ENCODE measurements at regions not wholly inside any gene's neighbourhood (a gene's known extent, or its start where the extent isn't known, plus 50 kb on each side); places are given as distances from the start of the nearest gene placed in this dataset.
A peak's percentile ranks its signal among the peaks of the same experiment; 100 is the strongest.

DNA sequence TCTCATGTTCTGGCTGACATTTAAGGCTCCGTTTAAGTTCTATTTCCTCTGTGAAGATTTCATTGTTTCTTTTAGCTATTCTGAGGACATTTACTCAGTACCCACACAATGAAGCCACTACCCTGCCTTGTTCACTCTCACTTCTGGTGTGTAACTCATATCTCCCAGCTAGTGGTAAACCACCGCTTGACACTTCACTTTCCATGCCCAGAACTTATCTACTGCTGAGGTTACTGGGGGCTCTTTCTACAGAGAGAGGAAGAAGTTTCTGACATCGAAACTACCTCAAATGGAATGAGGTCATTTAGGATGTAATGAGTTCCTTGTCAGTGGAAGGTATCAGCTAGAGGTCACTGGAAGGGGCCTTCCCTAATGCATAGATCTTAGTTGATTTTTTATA, 501.5 kb downstream of the DMAC1 start:
- no peak for DNase-seq (ENCODE audit: low spot score)

DNA sequence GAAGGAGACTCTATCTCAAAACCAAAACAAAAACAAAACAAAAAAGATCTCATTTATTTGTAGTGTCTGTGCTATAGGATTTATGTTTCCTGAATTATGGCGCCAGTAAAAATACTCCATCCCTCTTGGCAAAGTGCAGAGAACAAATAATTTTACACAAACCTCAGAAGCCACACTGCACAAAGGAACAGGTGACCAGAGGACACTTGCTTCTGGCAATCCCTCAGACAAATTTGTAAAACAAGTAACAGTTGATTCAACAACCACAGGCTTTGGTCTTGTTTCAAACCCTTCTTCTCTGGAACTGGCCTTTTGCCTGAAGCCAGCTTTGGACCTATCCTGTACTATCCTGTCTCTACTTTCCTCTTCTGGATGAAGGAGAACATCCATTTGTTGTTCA, 502.1 kb downstream of the DMAC1 start:
- no peak for DNase-seq (ENCODE audit: low spot score)

DNA sequence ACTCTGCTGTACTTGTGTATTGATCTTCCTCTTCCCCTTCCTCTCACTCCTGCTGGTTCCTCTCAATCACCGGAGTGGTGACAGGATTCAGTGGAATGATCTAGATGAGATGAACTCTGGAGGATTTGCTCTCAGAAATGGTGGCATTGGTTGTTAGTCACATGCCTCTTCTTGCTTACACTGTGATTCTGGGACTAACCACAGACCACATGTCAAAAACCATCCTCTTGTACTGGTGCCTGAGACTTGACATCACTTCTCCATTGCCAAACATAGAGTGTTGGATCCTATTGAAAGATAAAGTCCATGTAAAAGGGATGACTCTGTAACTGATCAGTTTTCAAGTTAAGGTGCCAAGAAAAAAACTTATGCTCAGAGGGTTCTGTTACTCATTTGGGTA, 506.5 kb downstream of the DMAC1 start:
- no peak for DNase-seq (ENCODE audit: low spot score)

DNA sequence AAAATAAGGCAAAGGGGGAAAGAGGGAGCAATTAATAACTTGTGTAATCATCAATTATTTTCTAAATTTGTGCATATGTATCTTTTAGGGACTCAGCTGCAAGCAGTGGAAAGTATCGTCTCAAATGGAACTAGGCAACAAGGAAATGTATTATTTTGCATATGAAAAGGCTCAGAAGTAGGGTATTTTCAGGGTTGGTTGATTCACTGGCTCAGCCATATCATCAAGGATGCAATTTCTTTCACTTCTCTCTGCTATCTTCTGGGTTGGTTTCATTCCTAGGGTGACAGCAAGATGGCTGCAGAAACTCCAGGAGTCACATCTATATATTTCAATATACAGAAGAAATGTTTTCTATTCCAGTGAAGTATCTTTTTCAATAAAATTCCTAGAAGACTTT, 509.8 kb downstream of the DMAC1 start:
- no peak for DNase-seq (ENCODE audit: low spot score)

DNA sequence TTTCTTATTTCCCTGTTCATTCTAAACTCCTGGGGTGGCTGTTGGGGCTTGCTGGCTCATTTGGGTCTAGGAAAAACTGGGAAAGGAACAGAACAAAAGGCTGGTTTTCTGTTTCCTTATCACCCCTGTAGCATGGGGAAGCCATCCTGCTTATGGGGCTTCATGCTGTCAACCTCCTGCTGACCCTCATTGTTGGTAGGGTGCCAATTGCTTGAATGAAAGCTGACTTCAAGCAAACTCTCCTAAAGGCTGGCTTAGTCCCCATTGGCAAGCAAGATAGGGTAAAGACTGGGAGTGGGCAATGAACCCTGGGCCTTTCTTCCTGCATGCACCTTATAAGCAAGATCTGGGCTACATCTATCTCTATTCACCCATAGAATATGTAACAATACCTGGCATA, 511.6 kb downstream of the DMAC1 start:
- DNase-seq (ENCODE audit: low spot score): no peak

DNA sequence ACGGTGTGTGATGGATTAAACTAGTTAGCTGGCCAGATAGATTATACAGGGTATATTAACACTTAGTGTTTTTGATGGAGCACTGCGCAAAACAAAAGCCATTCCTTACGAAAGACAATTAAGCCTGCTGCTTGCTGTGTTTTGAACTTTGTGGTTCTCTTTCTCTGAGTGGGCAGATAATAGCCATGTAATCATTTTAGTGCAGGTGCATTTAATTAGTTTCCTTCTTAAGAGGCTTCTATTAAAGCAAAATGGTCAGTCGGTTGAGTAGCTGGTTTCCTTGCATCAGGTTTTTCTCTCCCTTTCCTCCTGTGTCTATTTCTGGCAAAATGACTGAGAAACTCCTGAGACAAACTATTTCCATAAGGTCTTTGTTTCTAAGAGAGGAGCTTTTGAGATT, 512.5 kb downstream of the DMAC1 start:
- DNase-seq (ENCODE audit: low spot score): no peak

DNA sequence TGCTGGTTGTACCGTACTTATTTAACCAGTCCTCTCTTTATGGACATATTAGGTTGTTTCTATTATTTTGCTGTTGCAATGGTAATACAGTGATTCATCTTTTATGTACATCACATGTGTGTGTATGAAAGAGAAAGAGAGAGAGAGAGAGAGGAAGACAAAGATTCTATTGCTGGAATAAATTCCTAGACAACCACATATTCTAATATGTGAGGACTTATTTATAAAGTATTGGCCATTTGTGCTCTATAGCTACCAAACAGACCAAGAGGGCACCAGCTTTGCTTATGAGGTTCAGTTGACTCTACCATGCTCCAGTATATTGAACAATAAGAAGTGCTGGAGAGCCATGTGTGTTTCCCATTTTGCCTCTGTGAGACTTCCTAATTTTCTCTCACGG, 513.5 kb downstream of the DMAC1 start:
- DNase-seq (ENCODE audit: low spot score): no peak

DNA sequence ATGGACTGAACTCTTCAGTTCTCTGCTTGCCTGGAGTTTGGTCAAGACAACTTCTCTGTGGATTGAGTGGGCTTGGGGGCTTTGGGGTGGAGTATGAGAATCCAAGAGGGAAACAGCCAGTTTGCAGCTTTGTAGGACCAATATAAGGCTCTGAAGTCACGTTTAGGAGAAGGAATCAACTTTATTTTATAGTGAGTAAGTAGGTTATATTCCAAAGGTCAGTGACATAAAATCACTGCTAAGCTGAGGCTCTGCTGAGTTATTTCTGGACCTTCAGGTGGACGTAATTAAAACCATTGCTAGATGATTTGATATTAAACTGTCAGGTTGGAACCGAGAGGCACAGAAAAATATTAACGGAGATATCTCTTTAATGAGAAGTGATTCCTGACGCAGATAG, 514.4 kb downstream of the DMAC1 start:
- DNase-seq (ENCODE audit: low spot score): no peak

DNA sequence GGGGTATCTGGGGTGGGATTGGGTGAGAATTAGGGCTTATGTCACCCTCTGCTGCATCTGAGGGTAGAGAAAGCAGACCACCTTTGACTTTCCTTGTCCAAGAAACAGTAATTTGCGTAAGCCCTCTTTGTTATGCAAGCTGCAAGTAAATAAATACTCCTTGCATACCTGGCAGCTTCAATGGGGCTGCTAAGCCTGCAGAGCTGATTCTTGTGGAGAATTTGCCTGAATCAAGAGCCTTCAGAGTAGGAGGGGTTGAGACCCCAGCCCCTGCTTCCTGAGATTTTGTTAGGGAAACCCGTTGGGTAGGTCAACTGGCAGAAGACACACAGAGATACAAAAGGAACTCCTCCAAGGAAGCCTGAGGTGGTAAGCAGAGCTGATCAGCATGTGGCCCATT, 515.1 kb downstream of the DMAC1 start:
- no peak for DNase-seq (ENCODE audit: low spot score)

DNA sequence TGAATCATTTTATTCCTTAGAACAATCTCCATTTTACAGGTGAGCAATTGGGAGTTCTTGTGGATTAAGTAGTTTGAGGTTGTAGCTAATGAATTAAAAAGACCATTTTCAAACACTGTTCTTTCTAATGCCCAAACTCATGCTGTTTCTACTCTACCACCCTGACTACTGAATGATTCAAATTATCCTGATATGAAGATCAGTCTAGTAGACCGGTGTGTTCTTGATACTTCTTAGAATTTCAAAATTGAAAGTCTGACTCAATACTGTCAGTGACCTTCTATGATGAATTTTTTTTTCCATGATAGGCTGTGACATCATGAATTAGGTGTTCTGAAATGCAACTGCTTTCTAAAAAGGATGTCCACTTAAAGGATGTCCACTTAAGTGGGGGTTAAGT, 515.5 kb downstream of the DMAC1 start:
- DNase-seq (ENCODE audit: low spot score): no peak

DNA sequence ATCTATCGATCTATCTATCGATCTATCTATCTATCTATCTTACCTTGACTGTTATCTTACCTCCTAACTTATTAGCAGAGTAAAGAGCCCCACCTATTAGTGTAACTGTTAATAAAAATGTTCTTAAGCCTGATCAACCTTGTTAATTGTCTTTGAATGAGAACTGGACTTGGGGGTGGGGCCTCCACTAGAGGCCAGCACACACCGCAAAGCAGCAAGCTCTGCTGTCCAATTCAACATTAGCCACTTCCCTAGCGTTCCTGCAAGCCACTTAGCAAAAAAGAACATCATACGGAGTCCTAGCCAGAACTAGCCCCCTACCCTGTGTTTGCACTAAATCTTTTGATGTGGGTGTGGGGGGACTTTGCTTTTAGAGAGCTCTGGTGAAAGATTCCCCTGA, 515.8 kb downstream of the KDM4C start:
- peak; percentile 28 for DNase-seq (ENCODE audit: low spot score)

DNA sequence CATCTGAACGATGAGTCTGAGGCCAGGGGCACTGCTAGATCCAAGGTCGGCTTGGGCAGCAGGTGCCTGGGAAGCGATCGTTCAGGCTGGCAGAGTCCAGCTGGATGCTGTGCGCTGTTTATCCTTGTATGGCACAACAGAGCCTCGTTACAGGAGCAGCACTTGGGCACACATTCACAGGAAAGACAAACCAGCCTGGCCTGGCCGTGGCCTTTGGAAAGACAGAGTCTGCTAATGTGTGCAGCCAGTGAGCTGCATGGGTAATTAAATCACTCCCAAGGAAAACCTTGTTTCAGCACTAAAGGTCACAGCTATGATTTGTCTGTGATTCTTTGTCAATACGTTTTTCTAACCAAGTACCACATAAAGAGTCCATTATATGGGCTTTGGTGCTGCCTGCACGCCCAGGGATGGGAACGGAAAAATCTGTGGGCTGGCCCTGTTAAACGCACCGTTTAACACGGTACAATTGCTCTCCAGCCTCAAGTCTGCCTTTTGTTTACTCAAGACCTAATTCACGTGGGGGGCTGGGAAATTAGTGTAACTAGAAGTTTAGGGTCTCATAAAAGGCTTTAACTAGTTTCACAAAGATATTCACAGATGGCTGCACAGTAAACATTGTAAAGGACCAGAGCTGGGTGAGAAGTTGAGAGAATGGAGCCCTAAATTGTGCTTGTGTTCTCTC, 509.3 kb downstream of the KDM4C start:
- peak; percentile 36 for DNase-seq (ENCODE audit: low spot score)

DNA sequence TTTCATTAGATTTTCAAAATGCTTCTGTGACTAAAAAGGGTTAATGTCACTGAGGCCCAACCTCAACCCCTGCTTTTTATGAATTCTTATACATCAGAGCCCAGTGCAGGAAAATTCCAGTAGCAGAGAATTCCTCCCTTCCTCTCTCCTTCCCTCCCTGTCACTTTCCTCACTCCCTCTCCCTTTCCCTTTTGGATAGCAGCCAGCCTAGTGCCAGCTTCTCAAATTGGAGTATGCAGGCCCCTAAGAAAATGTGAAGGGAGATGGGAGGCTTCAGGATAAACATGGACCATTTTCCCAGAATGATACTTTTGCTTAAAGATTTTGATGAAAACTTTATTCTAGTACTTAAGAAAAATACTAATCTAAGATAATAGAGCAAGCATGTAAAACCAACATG, 507.4 kb downstream of the KDM4C start:
- no peak for DNase-seq (ENCODE audit: low spot score)

DNA sequence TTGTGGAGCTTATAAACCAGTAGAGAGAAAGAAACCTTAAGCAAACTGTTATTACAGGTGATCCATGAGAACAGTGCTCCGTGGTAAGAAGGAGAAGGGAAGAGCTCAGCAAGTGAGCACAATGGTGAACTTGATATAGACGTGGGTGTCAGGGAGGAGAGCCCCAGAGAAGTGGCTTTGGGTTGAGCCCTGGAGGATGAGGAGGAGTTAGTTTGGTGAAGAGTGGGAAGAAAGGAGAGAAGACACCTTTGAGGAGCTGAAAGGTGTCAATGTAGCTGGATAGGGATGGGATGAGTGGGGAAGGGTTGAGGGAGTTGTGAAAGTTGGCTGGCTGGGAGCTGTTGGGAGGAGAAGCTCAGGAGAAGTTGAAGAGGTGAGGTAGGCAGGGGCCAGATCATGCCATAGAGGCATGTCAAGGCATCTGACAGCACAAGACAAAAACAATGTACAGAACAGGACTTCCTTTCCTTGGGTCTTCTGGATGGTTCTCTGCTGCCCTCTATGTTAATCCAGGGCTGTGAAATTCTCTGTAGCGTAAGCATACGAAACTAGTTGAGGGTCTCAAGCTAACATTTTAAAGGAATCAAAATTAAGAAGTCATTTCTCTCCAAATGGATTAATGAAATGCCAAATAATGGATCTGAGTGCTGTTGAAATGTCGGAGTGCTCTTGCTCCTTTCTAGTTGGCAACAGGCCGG, 501.9 kb downstream of the KDM4C start:
- no peak for DNase-seq (ENCODE audit: low spot score)

DNA sequence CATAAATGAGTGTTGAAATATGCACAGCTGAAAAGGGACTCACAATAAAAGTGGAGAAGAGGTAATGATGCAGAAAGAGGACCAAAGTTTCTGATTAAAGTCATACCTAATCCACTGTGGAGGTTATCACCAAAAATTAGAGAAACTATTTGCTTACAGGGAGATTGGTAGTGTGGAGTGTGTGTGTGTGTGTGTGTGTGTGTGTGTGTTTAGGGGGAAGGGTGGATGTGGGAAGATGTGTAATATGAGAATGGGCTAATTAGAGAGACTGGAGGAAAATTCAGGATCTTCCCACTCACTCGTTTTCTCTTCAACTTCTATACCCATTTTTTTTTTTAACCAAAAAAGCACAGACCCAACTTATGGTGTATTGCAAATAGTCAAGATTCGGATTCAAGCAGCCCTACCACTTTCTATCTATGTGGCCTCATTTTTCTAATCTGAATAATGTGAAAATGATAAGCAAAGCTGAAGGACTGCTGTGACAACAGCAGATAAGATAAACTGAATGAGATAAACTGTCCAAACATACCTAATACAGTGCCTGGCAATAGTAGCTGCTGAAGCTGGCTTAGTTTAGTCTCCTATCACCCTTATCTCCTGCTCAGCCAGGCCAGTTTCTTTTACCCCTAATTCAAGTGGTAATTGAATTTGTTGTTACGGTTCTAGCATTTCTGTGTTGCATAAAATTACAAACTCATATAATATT, 501.1 kb downstream of the KDM4C start:
- no peak for DNase-seq (ENCODE audit: low spot score)

DNA sequence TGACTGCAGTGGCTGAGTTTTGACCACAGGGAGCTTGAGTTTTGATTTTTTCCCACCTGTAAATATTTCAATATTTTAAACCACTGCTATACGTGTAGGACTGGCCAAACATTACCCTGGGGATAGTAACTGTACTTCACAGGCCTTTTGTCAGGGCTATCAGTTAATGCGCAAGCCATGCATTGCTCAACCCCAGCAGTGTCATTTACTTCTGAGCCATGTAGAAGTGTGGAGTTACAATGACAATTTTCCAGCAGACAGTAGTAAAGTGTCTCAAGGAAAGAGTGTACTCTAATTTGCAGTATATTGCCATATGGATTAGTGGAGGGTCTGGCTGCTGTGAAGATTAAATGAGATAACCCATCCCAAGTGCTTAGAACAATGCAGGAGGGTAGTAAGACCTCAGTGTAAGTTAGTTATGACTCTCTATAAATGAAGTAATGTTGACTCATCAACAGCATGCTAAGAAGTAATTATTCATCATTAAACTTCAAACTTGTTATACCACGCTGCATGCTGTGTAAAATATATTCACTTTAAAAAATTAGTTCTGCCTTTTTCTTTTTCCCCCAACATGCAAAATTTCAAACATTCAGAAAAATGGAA, 489.2 kb downstream of the KDM4C start:
- no peak for DNase-seq (ENCODE audit: low spot score)

DNA sequence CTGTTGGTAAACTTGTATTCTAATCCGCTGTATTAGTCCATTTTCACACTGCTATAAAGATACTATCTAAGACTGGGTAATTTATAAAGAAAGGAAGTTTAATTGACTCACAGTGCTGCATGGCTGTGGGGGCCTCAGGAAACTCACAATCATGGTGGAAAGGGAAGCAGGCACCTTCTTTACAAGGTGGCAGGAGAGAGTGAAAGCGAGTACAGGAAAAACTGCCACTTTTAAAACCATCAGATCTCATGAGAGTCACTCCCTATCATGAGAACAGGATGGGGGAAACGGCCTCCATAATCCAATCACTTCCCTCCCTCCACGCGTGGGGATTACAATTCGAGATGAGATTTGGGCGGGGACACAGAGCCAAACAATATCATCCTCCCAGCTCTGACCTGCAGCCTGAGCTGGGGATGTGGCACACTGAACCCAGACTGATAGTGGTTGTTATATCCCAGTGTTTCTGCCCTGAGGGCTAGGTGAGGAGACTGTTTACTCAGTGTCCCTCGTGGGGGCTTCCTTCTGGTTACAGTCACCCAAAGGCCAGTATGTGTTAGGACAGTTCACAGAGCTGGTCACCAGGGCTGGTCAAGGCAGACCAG, 488.3 kb downstream of the KDM4C start:
- no peak for DNase-seq (ENCODE audit: low spot score)

DNA sequence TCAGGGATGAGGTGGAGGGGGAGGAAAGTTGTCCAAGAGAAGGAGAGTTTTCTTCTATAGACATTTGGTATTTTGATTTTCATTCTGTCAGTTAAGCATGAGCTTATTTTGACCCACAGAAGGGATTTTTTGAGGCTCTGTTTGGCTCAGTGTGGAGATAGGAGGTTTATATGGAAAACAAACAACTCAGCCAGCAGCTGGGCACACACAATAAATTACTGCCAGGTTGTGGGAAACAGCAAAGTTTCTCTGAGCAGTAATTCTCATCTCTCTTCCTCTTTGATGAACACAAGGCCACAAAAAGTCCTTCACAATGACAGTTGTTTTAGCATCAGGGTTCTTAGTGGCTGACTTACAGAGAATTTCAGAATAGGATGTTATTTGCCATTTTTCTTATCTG, 486.1 kb downstream of the KDM4C start:
- DNase-seq (ENCODE audit: low spot score): no peak

DNA sequence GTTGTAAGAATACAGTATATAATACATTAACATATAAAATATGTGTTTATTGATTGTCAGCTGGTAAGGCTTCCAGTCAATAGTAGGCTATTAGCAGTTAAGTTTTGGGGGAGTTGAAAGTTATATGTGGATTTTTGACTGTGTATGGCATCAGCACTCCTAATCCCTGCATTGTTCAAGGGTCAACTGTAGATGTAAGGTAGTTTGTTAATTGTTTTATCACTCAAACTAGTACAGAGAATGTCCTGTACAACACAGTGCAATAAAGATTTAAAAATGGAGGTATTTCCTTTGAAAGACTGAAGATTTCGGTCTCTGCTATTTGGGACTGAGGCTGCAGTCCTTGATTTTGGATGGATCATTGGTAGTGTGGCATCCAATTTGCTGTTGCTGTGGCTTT, 484.4 kb downstream of the KDM4C start:
- DNase-seq (ENCODE audit: low spot score): no peak

DNA sequence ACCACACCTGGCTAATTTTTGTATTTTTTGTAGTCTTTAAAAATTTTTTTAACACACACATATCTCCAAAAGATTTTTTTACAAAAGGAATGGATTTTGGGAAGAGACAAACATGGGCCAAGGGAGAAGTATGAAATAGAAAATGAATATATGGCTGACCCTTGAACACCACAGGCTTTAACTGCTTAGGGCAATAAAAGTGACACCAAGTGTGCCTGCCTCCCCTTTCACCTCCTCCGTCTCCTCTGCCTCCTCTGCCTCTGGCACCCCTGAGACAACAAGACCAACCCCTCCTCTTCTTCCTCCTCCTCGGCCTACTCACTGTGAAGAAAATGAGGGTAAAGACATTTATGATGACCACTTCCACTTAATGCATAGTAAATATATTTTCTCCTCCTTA, 483.9 kb downstream of the KDM4C start:
- no peak for DNase-seq (ENCODE audit: low spot score)

DNA sequence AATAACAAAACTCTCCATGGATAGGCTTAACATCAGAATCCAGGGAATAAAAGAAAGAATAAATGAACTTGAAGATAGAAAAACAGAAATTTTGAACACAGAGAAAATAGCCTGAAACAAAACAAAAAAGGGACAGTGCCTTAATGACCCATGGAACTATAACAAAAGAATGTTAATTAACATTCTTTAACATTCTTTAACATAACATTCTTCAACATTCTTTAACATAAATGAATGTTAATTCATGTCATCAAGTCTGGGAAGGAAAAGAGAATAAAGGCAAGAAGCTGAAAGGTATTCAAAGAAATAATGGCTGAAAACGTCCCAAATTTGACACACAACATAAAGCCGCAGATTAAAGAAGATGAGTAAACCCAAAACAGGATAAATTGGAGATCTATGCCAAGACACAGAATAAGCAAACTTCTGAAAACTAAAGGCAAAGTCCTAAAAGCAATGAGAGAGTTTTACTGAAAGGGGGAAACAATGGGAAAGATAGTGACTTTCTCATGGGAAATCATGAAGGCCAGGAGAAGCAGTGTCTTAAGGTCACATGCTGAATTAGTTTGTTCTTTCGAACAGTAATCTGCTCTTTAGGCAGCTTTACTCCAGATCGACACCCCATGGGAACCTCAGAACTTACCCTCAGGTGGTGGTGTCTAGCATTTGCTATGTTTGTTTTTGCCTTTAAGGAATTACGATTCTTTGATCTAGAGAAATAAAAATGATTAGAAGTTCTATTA, 483.0 kb downstream of the KDM4C start:
- no peak for DNase-seq (ENCODE audit: low spot score)

DNA sequence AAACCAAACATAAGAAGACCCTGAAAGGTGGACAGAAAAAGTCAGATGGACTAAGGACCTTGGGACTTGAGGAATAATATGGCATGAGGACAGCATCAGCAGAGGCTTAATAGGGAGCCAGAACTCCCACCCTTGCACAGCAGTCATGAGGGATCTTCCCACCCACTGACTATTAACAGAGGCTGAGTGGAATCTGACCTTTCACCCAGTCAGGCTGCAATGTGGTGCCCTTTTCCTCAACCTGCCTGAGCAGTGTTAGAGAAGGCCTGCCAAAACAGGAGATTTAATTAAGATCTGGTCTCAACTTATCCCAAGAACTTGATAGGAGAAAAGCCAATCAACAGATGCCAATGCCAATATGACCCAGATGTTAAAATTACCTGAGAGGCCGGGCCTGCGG, 481.9 kb downstream of the KDM4C start:
- no peak for DNase-seq (ENCODE audit: low spot score)
